GM12878 (cell line): ENCODE measurements at regions not wholly inside any gene's neighbourhood (a gene's known extent, or its start where the extent isn't known, plus 50 kb on each side); places are given as distances from the start of the nearest gene placed in this dataset.

ENCODE experiments used
- BMI1 ChIP-seq: fragments of 450-650 bp; IDR thresholded peaks from 2 replicates; pipeline ENCODE4 v1.6.1; 2016; ENCODE audit warnings: mild to moderate bottlenecking, moderate library complexity, borderline replicate concordance
- JUNB ChIP-seq: IDR thresholded peaks from 2 replicates; pipeline ENCODE4 v1.6.1; 2016; ENCODE audit warnings: antibody characterized with exemption, mild to moderate bottlenecking
- MTA3 ChIP-seq: IDR thresholded peaks from 2 replicates; pipeline ENCODE4 v1.6.1; 2012; ENCODE audit warnings: low read length, inconsistent platforms, borderline replicate concordance
- POLR2A ChIP-seq: IDR thresholded peaks from 2 replicates; pipeline ENCODE4 v1.6.1; 2011; ENCODE audit warnings: low read depth, mild to moderate bottlenecking, low read length
- TAF1 ChIP-seq: IDR thresholded peaks from 2 replicates; pipeline ENCODE4 v1.6.1; 2011; ENCODE audit warnings: mild to moderate bottlenecking, low read depth, low read length, borderline replicate concordance
- TF ChIP-seq, protein P1 (sequence below): IDR thresholded peaks from 2 replicates; pipeline ENCODE4 v1.6.1; 2012; ENCODE audit warnings: low read length, inconsistent platforms
- TF ChIP-seq, protein P2 (sequence below): fragments of 450-650 bp; conservative IDR thresholded peaks from 2 replicates; pipeline ENCODE4 v1.6.1; 2017; ENCODE audit warnings: mild to moderate bottlenecking, moderate library complexity

DNA sequence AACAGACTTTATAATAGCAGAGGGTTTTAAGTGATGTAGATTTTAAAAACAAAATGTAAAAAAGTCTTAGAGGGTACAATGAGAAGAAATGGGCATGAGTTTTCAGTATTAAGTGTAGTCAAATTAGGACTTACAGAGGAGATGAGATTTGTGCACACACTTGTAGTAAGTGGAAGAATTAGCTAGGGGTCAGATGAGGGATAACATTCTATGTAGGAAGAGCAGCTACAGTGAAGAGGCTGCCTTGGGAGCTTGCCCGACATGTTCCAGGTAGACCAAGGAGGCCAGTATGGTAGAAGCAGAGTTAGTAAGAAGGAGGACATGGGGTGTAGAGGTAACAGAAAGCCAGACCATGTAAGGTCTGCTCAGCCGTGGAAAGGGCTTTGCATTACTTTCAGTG lies 189.2 kb upstream of the DSEL start:
- TF ChIP-seq TAF1 (no peak), POLR2A (no peak), JUNB (no peak), BMI1 (no peak), MTA3 (no peak)
- TF ChIP-seq, protein P1, sequence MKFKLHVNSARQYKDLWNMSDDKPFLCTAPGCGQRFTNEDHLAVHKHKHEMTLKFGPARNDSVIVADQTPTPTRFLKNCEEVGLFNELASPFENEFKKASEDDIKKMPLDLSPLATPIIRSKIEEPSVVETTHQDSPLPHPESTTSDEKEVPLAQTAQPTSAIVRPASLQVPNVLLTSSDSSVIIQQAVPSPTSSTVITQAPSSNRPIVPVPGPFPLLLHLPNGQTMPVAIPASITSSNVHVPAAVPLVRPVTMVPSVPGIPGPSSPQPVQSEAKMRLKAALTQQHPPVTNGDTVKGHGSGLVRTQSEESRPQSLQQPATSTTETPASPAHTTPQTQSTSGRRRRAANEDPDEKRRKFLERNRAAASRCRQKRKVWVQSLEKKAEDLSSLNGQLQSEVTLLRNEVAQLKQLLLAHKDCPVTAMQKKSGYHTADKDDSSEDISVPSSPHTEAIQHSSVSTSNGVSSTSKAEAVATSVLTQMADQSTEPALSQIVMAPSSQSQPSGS, result no peak
- TF ChIP-seq, protein P2, sequence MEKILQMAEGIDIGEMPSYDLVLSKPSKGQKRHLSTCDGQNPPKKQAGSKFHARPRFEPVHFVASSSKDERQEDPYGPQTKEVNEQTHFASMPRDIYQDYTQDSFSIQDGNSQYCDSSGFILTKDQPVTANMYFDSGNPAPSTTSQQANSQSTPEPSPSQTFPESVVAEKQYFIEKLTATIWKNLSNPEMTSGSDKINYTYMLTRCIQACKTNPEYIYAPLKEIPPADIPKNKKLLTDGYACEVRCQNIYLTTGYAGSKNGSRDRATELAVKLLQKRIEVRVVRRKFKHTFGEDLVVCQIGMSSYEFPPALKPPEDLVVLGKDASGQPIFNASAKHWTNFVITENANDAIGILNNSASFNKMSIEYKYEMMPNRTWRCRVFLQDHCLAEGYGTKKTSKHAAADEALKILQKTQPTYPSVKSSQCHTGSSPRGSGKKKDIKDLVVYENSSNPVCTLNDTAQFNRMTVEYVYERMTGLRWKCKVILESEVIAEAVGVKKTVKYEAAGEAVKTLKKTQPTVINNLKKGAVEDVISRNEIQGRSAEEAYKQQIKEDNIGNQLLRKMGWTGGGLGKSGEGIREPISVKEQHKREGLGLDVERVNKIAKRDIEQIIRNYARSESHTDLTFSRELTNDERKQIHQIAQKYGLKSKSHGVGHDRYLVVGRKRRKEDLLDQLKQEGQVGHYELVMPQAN, result no peak
